Bronchial epithelial cell (primary cell): ENCODE measurements at regions not wholly inside any gene's neighbourhood (a gene's known extent, or its start where the extent isn't known, plus 50 kb on each side); places are given as distances from the start of the nearest gene placed in this dataset.

Experiments used
- DNase-seq: peaks from one replicate; pipeline ENCODE4 v3.0.0-alpha.2; 2010; ENCODE audit warnings: low read depth
- FAIRE-seq: peaks from 2 replicates; lab custom pipeline; 2011; peaks lifted over from hg19 to GRCh38; lab: Jason Lieb, UNC
- H3K27me3 ChIP-seq: 2 replicates; pipeline ENCODE4 v1.5.1; 2011; ENCODE audit warnings: low read length; ENCODE audit not compliant: control insufficient read depth, insufficient read depth
- H3K36me3 ChIP-seq: 2 replicates; pipeline ENCODE4 v1.5.1; 2011; ENCODE audit warnings: low read length; ENCODE audit not compliant: control insufficient read depth, insufficient read depth
- H3K4me3 ChIP-seq: 2 replicates; pipeline ENCODE4 v1.5.1; 2011; ENCODE audit warnings: mild to moderate bottlenecking, low read depth, low read length, control low read depth
- CTCF ChIP-seq: IDR thresholded peaks from 2 replicates; pipeline ENCODE4 v1.5.1; 2011; ENCODE audit warnings: mild to moderate bottlenecking, moderate library complexity, low read length, control low read depth, inconsistent platforms; ENCODE audit not compliant: insufficient read depth, severe bottlenecking

GRCh38 chr4:111718763-111719559 lies 426.3 kb upstream of the FAM241A start:
- H3K36me3 ChIP-seq = no peaks in the 10 kb centered on the region

GRCh38 chr4:111720866-111721265 lies 424.4 kb upstream of the FAM241A start:
- H3K27me3 ChIP-seq = no peaks in the 10 kb centered on the region
- no peak overlapping the region for H3K4me3 ChIP-seq
- no peaks in the 10 kb centered on the region for H3K36me3 ChIP-seq
- FAIRE-seq (no peak), DNase-seq (no peak)
- no peak for TF ChIP-seq CTCF

More at GRCh38 chr4:111718763-111719559, 426.3 kb upstream of the FAM241A start:
- DNase-seq = no peak
- no peak for FAIRE-seq
- H3K4me3 ChIP-seq = no peak overlapping the region
- no peaks in the 10 kb centered on the region for H3K27me3 ChIP-seq
- no peak for TF ChIP-seq CTCF

- Histone ChIP-seq H3K4me3 (no peak overlapping the region), H3K27me3 (no peaks in the 10 kb centered on the region), H3K36me3 (no peaks in the 10 kb centered on the region)
- TF ChIP-seq CTCF = no peak
- FAIRE-seq (no peak), DNase-seq (no peak)
Measured at GRCh38 chr4:111722213-111722720, 423.0 kb upstream of the FAM241A start.

GRCh38 chr4:111736516-111736915 lies 408.7 kb upstream of the FAM241A start:
- TF ChIP-seq CTCF = no peak
- Histone ChIP-seq H3K36me3 (no peaks in the 10 kb centered on the region), H3K4me3 (no peak overlapping the region), H3K27me3 (no peaks in the 10 kb centered on the region)
- DNase-seq = no peak
- FAIRE-seq = no peak

- DNase-seq (no peak), FAIRE-seq (no peak)
- H3K4me3 ChIP-seq = no peak overlapping the region
- TF ChIP-seq CTCF = no peak
- no peaks in the 10 kb centered on the region for H3K36me3 ChIP-seq
- H3K27me3 ChIP-seq = no peaks in the 10 kb centered on the region
Measured at GRCh38 chr4:111744847-111745246, 400.4 kb upstream of the FAM241A start.

GRCh38 chr4:111748157-111748556 lies 397.1 kb upstream of the FAM241A start:
- DNase-seq (no peak), FAIRE-seq (no peak)
- Histone ChIP-seq H3K36me3 (no peaks in the 10 kb centered on the region), H3K4me3 (no peak overlapping the region), H3K27me3 (no peaks in the 10 kb centered on the region)
- no peak for TF ChIP-seq CTCF
